CD4-positive, alpha-beta T cell treated with Interleukin-17A for 4 hours (primary cell): ENCODE measurements at regions not wholly inside any gene's neighbourhood (a gene's known extent, or its start where the extent isn't known, plus 50 kb on each side); places are given as distances from the start of the nearest gene placed in this dataset.

Experiments
- DNase-seq: peaks from one replicate; pipeline ENCODE4 v3.0.0-alpha.2; 2020; ENCODE audit warnings: mixed read lengths

DNA sequence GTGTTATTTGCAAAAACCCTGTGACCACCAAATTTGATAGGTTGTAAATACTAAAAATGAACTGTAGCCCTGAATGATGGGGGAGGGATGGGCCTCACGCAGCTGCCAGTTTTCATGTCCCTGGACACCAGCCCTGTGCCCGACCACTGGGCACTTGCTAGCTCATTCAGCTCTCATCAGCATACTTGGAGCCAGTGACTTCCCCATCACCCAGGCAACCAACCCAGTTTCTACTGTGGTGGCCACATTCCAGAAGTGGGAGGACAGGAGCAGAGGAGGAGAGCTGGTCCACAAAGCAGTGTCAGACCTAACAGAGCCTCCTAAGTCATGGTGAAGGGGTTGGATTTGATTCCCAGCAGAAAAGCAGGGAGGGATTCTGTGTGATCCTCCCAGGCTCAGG lies 128.2 kb downstream of the CPEB2 start:
- DNase-seq, result no peak

DNA sequence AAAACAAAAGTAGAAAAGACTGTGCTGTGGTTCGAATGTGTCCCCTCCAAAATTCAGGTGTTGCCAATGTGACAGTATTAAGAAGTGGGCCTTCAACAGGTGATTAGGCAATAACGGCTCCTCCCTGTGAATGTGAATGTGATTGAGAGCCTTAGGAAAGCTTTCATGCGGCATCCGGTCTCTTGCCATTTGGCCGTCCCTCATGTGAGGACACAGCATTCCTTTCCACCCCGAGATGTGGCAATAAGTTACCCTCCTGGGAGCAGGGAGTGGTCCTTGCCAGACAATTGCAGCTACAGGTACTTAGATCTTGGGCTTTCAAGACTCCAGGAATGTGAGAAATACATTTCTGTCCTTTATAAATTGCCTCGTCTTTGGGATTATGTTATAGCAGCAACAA lies 129.3 kb downstream of the CPEB2 start:
- DNase-seq, result no peak

DNA sequence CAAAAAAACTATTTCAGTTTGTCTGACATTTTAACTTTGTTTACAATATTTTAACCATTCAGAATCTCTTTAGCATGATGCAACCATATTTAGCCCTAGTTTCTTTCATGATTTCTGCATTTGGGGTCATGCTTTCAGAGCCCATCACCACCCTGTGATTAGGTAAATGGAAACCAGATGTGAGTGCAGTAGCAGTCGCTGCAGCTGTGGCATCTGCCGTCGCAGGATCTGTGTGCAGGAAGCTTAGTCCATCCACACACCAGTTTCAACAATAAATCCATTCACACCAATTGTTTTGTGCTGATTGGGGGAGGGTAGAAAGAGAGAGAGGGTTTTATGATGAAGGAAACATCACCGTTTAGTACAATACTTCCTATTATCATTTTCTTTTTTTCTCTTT lies 130.5 kb downstream of the CPEB2 start:
- no peak for DNase-seq

DNA sequence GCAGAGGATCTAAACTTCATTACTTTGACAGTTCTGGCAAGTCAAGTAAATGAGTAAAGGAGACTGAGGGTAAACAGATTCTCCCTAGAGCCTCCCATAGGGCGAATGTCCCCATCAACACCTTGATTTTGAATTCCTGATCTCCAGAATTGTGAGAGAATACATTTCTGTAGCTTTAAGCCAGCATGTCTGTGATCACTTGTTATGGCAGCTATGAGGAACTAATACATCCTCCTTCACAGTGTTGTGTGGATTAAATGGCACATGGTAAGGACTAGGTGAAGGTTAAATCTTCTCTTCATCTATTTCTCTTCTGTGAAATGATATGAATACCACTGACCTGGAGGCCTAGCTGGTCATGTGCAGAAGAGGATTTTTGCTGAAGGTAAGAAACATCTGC lies 137.3 kb downstream of the CPEB2 start:
- no peak for DNase-seq

DNA sequence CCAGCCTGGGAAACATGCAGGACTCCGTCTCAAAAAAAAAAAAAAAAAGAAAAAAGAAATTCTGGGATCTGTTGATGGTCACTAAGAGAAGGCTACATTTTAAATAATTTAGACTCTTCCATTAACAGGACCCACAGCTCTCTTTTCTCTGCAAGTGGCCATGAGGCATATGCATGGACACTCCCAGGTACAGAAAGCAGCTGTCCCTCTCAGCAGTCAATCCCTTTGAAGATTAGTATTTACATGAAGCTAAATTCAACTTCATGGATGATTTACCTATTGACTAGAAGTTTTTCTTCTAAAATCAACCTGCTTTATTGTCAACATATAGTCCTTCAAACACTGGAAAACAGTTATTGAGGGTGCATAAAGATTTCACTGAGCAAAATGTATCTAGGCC lies 139.9 kb downstream of the CPEB2 start:
- no peak for DNase-seq

DNA sequence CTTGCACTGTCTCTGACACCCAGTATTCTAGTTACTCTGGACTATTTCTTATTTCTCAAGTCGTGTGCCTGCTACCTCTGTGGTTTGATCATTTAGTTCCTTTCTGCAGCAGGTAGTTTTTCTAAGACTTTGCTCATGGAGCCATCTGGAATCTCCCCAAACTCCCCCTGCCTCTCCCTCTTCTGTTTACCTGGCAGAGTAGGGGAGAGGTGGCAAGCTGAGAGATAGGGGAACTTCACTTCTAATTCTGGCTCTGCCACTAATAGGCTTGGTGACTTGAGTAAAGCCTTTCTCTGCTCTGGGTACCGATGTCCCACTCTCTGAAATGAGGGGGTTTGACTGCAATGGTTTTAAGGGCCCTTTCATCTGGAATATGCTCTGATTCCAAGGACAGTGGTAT lies 141.3 kb downstream of the CPEB2 start:
- DNase-seq, result no peak

DNA sequence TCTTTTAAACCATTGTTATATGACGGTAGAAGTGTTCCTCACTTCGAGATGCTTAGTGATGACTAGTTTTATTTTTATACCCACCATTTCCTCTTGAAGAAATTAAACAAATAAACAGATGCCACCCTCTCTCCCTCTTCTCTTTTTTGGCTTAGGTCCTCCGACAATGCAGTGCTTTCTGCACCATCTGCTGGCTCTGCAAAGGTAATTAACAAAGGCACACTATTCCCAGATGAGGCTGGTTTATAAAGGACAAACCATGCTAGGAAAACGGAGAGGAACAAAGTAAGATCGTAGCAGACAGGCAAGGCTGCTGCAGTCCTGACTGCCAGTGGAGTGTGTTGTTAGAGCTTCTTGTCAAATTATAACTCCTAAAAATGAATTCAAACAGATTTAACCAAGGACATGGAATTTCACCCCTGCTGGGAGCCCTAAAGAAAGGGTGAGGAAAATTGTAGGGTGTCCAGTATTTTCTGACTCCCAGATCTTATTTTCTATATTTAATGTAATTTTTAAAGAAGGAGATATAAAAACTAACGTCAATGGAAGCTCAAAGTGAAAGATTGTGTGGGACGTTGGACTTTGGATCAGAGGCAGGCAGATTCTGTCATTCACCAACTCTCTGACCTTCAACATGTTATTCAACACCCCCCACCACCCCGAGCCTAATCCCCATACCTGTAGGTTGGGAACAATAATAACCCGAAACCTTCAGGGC lies 142.1 kb downstream of the CPEB2 start:
- DNase-seq, result no peak

DNA sequence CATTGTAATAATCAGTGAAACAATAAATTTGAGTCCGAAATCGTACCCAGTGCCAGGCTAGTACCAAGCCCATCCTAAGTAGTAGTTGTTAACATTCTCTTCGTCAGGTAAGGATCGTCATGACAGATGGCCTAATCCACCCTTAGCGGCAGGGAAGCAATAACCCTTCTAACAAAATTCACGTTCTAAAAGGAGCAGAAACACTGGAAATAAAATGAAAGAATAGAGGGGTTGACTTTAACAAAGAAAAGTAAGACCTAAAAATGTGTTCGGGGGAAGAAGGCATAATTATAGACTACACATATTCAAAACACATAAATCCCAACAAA lies 142.7 kb downstream of the CPEB2 start:
- no peak for DNase-seq

DNA sequence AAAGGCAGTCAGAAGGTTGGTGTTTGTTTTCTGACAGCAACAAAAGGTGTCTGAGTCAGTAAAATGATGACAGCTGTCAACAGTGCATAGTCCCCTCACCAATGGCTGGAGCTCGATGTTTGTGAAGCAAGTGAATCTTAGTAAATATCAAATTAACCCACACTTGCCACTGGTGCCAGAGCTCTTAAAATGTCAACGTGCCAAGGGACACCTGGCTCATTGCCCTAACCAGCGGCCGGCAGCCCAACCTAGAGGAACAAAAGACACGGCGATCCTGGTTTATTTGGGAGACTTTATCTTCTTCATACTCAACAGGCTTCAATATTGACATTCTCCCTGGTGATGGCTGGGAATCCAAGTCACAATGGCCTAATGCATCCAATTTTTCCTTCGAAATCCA lies 143.4 kb downstream of the CPEB2 start:
- DNase-seq, result no peak

DNA sequence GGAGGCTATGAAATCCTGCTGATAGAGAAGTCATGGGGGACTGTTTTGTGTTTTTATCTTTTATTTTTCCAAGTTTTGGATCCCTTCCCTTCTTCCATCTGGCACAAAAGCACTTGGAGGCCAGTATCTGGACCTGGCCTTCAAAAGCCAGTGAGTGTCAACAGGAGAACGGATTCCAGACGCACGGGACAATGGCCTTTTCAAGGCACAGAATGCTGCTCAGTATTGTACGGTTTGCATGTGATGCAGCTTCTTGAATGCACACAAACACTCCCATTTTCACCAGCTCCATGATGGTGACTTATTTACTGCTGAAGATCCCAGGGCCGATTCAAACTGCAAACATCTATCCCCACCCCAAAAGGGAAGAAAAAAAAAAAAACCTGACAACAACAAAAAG lies 145.4 kb downstream of the CPEB2 start:
- DNase-seq, result no peak

DNA sequence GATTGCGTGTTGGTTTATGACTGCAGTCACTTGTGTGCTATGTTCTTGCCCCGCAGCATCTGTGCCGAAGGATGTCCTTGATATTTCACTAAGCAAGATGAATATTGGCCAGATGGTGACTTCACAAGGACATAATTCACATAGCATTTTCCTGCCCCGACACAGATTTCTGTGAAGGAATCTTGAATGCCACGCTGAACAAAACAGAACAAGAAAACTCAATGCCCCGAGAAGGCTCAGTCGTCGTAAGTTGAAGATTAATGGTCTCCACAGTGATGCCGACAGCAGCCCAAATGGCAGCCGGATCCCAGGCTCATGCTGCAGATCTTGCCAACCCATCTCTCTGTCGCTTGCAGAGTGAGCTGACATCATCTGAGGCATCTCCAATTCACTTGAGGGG lies 145.9 kb downstream of the CPEB2 start:
- no peak for DNase-seq

DNA sequence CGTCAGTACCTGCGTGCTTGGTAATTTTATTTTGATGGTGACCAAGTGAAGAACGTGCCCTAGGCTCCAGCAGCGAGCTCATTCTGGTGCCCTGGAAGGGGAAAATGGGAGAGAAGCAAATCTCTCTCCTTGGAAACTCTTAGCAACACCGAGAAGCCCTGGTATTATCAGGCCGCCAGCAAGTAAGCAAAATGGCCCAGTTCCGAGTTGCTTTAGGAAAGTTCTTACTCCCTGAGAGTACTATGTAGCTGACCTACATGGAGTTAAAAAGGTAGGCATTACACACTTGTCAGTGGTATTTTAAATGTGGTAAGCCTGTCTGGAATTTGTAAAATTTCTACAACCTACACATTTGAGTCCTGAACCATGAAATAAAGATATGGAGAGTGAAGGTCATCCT lies 146.4 kb downstream of the CPEB2 start:
- DNase-seq, result no peak

DNA sequence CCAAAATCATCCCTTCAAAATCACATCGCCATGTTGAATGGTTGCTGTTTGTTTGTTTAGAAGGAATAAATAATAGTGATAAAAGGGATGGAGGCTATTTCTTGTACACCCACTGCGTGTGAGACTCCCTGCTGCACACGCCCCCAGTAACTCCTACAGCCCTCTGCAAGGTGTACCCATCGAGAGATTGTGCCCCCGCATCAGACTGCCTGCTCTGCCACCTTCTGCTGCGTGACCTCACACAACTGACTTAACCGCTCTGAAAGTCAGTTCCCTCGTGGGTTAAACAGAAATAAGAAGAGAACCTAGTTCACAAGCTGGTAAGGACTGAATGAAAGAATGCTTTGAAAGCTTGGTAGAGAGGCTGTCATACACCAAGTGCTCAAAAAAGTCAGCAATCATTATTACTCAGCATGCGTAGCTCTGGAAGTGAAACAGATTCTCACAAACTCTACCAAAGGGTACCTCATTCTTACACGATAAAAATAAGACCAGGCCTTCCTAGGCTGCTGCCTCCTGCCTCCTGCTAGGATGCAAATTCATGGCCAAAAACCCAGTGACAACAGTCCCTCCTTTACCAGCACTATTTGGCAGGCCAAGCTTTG lies 147.1 kb downstream of the CPEB2 start:
- no peak for DNase-seq

DNA sequence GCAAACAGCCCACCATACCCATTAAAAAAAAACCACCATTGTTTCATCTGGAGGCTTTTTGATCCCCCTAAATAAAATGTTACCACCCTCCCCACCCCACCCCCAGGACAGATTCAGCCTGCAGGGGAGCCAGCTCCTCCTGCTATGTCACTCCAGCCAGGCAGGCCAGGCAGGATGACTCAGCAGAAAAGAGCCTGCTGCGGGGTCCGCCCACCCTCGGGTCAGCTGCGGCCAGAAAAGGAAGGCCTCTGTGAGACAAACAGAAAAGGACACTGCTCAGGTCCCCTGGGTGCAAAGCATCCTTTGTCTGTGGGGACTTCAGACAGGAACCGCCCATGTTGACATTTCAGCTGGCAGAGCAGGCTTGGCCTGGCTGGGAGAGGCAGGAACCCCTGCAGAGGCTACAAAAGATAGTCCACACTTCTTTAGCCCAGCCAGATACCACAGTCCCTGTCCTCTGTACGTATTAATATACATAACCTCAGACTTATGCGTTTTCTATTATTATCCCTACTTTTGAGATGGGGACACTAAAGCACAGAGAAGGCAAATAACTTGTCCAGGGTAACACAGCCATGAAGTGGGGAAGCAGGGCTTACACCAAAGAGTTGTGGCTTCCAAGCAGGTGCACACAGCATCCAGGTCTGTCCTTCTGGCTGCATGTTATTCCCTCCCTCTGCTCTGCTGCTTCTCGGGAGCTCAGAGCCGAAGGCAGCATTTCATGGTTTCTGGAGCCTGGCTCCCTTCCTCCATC lies 147.7 kb downstream of the CPEB2 start:
- no peak for DNase-seq

DNA sequence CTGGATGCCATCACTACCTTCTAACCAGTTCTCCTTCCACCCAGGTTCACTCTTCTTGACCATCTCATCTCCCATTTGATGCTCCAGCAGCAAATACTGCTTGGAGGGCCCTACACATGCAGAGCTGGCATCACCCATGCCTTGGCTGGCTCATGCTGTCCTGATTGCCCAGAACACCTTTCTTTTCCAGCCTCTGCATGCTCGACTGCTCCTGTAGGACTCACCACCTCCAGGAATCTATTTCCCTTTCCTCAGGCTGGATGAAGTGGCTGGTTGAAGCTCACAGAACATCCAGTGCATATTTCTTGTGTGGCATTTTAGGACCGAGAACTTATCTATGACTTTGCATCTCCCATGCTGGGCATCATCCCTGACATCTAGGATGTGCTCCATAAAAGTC lies 148.3 kb downstream of the CPEB2 start:
- DNase-seq, result no peak

DNA sequence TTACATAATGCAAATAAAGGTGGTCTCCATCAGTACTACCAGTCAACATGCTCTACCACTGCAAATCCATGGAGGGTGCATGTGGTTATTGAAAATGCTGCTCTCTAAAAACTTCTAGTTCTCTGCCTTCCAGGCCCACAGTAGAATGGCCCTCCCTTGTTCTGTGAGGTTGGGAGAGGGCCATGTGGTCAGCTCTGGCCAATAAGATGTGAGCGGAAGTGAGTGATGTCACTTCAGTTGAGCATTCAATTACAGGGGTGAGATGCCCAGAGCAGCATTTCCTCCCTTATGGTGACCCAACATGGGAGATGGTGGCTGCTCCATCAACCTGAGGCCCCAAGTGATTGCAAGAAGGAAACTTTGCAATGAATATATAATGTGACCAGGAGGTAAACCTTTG lies 148.8 kb downstream of the CPEB2 start:
- no peak for DNase-seq

DNA sequence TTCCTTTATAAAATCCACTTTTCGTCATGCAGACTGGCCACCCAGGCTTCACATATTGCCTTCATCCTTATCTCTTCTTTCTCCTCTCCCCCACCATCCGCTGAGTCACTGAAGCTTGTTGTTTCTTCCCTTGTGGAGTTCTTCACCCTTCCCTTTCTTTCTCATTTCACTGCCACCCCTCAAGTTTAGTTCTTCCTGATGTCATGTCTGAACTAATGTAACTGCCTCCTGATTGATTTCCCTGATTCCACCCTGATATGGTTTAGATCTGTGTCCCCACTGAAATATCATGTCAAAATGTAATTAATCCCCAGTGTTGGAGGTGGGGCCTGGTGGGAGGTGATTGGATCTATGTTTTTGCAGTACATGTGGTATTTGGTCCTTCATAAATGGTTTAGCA lies 151.4 kb downstream of the CPEB2 start:
- DNase-seq, result no peak

DNA sequence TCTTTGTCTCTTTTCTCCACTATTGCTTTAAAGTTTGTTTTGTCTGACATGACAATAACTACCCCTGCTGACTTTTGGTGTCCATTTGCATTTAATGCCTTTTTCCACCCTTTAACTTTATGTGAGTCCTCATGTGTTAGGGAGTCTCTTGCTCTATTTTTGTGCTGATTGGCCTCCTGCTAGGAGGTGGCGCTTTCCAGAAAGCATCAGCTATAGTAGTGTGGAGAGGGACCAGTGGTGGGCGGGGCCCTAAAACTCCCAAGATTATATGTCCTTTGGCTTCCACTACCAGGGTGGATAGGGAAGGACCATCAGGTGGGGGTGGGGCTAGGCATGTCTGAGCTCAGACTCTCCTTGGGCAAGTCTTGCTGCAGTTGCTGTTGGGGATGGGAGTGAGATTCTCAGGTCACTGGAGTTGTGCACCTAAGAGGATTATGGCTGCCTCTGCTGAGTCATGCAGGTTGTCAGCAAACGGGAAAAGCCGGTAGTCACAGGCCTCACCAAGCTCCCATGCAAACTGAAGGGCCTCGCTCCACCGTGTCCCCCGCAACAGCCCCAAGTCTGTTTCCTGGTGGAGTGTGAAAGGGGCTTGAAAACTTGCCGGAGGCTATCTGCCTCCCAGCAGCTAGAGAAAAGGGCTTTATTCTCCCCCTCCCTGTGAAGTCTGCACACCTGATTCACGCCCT lies 156.3 kb downstream of the CPEB2 start:
- DNase-seq, result no peak

DNA sequence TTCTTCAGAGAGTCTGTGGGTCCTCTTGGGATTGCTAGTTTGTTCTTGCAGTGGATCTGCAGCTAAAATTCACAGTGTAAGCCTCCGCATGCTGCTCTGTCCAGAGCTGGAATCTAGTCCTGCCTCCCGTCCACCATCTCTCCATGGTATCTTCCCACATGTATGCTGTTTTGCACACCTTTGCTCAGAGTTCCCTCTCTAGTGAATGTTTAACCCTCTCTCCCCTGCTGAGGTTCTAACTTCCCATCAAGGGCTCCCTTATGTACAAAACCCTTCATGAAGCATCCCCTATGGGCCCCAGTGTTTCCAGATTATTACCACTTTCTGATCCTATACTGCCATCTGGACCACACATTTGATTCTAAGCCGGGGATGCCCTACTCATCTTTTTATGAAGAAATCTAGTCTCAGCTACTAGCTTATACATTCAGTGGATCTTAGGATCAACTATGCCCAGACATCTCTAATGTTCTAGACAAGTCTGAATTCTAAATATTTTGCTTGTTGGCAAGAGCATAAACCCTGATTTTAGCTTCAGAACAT lies 157.3 kb downstream of the CPEB2 start:
- DNase-seq, result no peak

DNA sequence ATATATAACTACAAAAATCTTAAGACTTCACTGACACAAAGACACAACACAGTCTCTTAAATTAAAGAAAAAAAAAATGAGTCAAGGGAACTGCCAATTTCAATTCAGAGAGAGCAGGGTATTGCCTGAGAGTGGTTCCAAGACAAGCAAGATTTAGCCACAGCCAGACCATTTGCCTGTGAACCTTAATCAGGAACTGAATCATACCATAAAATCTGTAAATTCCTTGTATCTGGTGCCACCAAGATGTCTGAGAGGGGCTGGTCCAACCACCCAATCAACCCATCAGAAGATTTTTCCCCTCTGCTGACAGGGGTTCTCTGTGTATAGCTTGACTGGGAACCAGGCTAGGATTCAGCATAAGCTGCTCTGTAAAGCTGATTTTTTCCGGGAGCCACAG lies 159.2 kb downstream of the CPEB2 start:
- no peak for DNase-seq

DNA sequence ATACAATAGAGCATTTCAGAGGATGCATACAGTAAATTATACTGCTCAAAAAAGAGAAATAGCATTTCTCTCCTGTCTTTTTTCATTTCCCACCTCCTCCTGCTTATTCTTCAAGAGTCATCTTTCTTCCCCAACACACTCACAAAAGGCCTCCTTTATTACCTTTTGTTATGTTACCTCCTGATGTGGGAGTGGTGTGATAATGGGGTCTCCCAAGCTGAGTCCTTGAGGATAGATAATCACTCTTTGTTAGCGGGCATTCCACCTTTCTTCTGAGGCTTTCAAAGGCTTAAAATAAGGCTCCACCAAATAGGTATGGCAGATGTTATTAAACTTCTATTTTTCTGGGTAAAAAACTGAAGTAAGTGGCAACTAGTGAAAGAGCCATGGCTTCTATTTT lies 159.8 kb downstream of the CPEB2 start:
- no peak for DNase-seq

DNA sequence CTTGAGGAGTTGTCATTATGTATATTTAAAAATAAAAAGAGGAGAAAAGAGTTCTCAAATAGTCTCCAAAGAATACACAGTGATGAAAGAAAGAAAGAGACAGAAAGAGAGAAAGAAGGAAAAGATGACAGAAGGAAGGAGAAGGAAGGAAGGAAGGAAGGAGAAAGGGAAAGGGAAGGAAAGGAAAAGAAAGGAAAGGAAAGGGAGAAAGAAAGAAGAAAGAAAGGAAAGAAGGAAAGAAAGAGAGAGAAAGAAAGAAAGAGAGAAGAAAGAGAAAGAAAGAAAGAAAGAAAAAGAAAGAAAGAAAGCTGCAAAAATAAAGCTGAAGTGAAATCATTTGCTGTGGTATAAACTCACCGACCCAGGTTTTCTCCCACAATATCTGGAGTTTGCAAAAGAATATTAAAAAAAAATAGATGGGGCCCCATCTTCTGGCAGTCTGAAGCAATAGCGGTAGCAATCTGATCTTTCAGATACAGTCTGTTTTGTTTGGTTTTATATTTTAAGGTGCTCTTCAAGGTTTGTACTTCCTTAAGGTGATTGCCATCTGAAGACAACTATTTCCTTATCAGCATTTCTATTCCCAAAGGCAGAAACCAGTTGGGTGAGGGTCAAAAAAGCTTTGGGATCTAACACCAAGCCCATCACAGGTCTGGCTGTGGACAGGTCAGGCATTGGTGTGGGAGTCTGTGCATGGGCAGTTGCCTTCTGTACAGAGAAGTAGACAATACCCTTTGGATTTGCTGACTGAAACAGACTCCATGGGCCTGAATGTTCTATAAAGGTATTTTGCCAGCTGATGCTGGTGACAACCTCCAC lies 160.4 kb downstream of the CPEB2 start:
- DNase-seq, result no peak

DNA sequence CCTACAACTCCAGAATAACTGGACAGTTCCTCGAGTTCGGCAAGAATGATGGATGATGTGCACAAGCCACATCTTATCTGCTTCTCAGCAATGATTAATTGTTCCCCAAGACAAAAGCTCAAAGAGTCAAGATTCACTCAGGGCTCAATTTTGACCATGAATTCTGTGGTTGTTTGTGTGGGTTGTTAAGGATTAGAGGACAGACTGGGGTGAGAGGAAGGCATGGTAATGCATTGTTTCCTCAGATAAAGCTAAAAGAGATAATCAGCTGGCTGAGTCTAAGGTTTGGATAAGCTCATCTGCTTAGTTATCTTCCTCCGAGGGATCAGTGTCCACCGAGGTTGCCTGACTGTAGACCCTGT lies 161.0 kb downstream of the CPEB2 start:
- no peak for DNase-seq
